Suppressor macrophage treated with lipopolysaccharide for 4 hours (primary cell): ENCODE measurements at regions not wholly inside any gene's neighbourhood (a gene's known extent, or its start where the extent isn't known, plus 50 kb on each side); places are given as distances from the start of the nearest gene placed in this dataset.
"Not testable (repeated sequence)": the region's sequence is repeated elsewhere in the genome, so short reads cannot be mapped to it uniquely, and the experiment has no call there.

Experiments used
- DNase-seq: peaks from one replicate; pipeline ENCODE4 v3.0.0-alpha.2; 2020

- DNase-seq: not testable (repeated sequence)
Observed at GRCh38 chr7:96829121-96829520, 119.5 kb upstream of the SEM1 start.

- DNase-seq: no peak
Observed at GRCh38 chr7:96831446-96831845, 121.8 kb upstream of the SEM1 start.

- DNase-seq: no peak
Observed at GRCh38 chr7:96832092-96832662, 122.5 kb upstream of the SEM1 start.

GRCh38 chr7:96833676-96834453 is 124.2 kb upstream of the SEM1 start:
- no peak for DNase-seq

GRCh38 chr7:96836456-96836855 is 126.8 kb upstream of the SEM1 start:
- peak; percentile 23 for DNase-seq

- DNase-seq: peak; percentile 53
Observed at GRCh38 chr7:96837593-96837992, 127.9 kb upstream of the SEM1 start.

GRCh38 chr7:96838481-96838880 is 128.8 kb upstream of the SEM1 start:
- DNase-seq: no peak

- no peak for DNase-seq
Observed at GRCh38 chr7:96855139-96855538, 145.5 kb upstream of the SEM1 start.

GRCh38 chr7:96855691-96856090 is 146.0 kb upstream of the SEM1 start:
- DNase-seq: no peak

- DNase-seq: no peak
Observed at GRCh38 chr7:96869538-96869937, 135.8 kb upstream of the DLX6 start.

- no peak for DNase-seq
Observed at GRCh38 chr7:96870185-96870584, 135.2 kb upstream of the DLX6 start.

GRCh38 chr7:96870934-96871333 is 134.4 kb upstream of the DLX6 start:
- no peak for DNase-seq

- DNase-seq: no peak
Observed at GRCh38 chr7:96887426-96887825, 117.9 kb upstream of the DLX6 start.

GRCh38 chr7:96899108-96899507 is 106.2 kb upstream of the DLX6 start:
- no peak for DNase-seq

GRCh38 chr7:96901822-96902445 is 103.4 kb upstream of the DLX6 start:
- DNase-seq: no peak

GRCh38 chr7:96903906-96904305 is 101.4 kb upstream of the DLX6 start:
- no peak for DNase-seq

GRCh38 chr7:96910486-96910885 is 94.9 kb upstream of the DLX6 start:
- no peak for DNase-seq

GRCh38 chr7:96915029-96915428 is 90.3 kb upstream of the DLX6 start:
- DNase-seq: no peak

- no peak for DNase-seq
Observed at GRCh38 chr7:96920064-96920463, 85.3 kb upstream of the DLX6 start.

- no peak for DNase-seq
Observed at GRCh38 chr7:96920713-96921112, 84.6 kb upstream of the DLX6 start.

- DNase-seq: no peak
Observed at GRCh38 chr7:96921231-96921630, 84.1 kb upstream of the DLX6 start.

- no peak for DNase-seq
Observed at GRCh38 chr7:96921771-96922170, 83.6 kb upstream of the DLX6 start.

- DNase-seq: not testable (repeated sequence)
Observed at GRCh38 chr7:96923345-96923744, 82.0 kb upstream of the DLX6 start.

GRCh38 chr7:96927131-96927530 is 78.2 kb upstream of the DLX6 start:
- no peak for DNase-seq
